GM23338 (cell line): ENCODE measurements at regions not wholly inside any gene's neighbourhood (a gene's known extent, or its start where the extent isn't known, plus 50 kb on each side); places are given as distances from the start of the nearest gene placed in this dataset.

Experiments
- EZH2 ChIP-seq: fragments of 200-600 bp; sonication (generic); IDR thresholded peaks from one replicate; pipeline ENCODE4 v1.8.0; 2017; ENCODE audit warnings: antibody characterized with exemption, mild to moderate bottlenecking, low read depth; ENCODE audit not compliant: unreplicated experiment
- EZH2phosphoT487 ChIP-seq: fragments of 200-600 bp; sonication (generic); IDR thresholded peaks from one replicate; pipeline ENCODE4 v1.8.1; 2018; ENCODE audit warnings: antibody characterized with exemption; ENCODE audit not compliant: unreplicated experiment
- JUNB ChIP-seq: IDR thresholded peaks from one replicate; pipeline ENCODE4 v1.6.1; 2016; ENCODE audit warnings: antibody characterized with exemption; ENCODE audit not compliant: unreplicated experiment
- NANOG ChIP-seq: IDR thresholded peaks from 2 replicates; pipeline ENCODE4 v1.6.1; 2016; ENCODE audit warnings: antibody characterized with exemption, borderline replicate concordance
- POLR2AphosphoS5 ChIP-seq: IDR thresholded peaks from 2 replicates; pipeline ENCODE4 v1.6.1; 2016; ENCODE audit warnings: antibody characterized with exemption, low read depth
- TF ChIP-seq, protein P1 (sequence below), 2 experiments: fragments of 200-600 bp in 1 of 2; sonication (generic) in 1 of 2; conservative IDR thresholded peaks; 2 replicates each; pipeline versions ENCODE4 v1.5.1 to v1.6.1; 2016 to 2017; ENCODE audit warnings: antibody characterized with exemption in 2 of 2, low read depth in 2 of 2, mild to moderate bottlenecking in 2 of 2, moderate library complexity in 1 of 2

DNA sequence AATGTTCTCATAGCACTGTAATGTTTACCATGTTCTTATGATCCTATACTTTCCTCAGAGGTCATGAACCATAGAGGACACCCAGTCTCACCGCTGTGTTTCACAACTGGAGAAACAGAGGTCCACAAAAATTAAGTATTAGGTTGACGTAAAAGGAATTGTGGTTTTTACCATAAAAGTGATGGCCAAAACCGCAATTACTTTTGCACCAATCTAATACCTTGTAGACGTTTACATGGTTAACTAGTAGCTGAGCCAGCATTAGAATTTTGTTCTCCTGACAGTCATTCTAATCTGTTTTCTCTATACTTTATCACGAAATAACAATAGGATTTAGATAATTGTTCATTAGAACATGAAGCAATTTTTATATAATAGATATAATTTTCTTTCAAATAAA lies 763.4 kb upstream of the ARGLU1 start:
- TF ChIP-seq, protein P1, sequence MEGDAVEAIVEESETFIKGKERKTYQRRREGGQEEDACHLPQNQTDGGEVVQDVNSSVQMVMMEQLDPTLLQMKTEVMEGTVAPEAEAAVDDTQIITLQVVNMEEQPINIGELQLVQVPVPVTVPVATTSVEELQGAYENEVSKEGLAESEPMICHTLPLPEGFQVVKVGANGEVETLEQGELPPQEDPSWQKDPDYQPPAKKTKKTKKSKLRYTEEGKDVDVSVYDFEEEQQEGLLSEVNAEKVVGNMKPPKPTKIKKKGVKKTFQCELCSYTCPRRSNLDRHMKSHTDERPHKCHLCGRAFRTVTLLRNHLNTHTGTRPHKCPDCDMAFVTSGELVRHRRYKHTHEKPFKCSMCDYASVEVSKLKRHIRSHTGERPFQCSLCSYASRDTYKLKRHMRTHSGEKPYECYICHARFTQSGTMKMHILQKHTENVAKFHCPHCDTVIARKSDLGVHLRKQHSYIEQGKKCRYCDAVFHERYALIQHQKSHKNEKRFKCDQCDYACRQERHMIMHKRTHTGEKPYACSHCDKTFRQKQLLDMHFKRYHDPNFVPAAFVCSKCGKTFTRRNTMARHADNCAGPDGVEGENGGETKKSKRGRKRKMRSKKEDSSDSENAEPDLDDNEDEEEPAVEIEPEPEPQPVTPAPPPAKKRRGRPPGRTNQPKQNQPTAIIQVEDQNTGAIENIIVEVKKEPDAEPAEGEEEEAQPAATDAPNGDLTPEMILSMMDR (conservative IDR thresholded peaks at IDR 0.05; ENCODE audit: low read depth in 2 of 2) = no peak
- no peak for TF ChIP-seq EZH2phosphoT487
- no peak for TF ChIP-seq NANOG
- no peak for TF ChIP-seq EZH2
- no peak for TF ChIP-seq POLR2AphosphoS5
- no peak for TF ChIP-seq JUNB
